Sigmoid colon (tissue), 6 donors: ENCODE measurements at regions not wholly inside any gene's neighbourhood (a gene's known extent, or its start where the extent isn't known, plus 50 kb on each side); places are given as distances from the start of the nearest gene placed in this dataset.
"Not testable (repeated sequence)": the region's sequence is repeated elsewhere in the genome, so short reads cannot be mapped to it uniquely, and the experiment has no call there.

Source experiments
- DNase-seq: peaks from one replicate; pipeline ENCODE4 v3.0.0-alpha.2; 2019
- H3K27ac ChIP-seq, 4 donors: fragments of 200-600 bp; sonication (generic); one replicate each; pipeline ENCODE4 v1.5.1; 2016 to 2019; ENCODE audit warnings: mild to moderate bottlenecking in 1 of 4
- H3K27me3 ChIP-seq, 3 donors: fragments of 200-600 bp; sonication (generic); one replicate each; pipeline ENCODE4 v1.5.1; 2019; ENCODE audit warnings: mild to moderate bottlenecking in 1 of 3
- H3K36me3 ChIP-seq, 4 donors: fragments of 200-600 bp; sonication (generic); one replicate each; pipeline ENCODE4 v1.5.1; 2016 to 2019
- H3K4me1 ChIP-seq, 4 donors: fragments of 200-600 bp; sonication (generic); one replicate each; pipeline ENCODE4 v1.5.1; 2017 to 2019
- H3K4me3 ChIP-seq, 4 donors: fragments of 200-600 bp; sonication (generic); one replicate each; pipeline ENCODE4 v1.5.1; 2017 to 2019; ENCODE audit warnings: mild to moderate bottlenecking in 2 of 4, moderate library complexity in 1 of 4
- H3K9me3 ChIP-seq, 4 donors: fragments of 200-600 bp in 3 of 4; sonication (generic) in 3 of 4; one replicate each; pipeline versions ENCODE4 v1.5.1 to v1.6.1; 2013 to 2019
- EP300 ChIP-seq, 4 donors: sonication (generic); formaldehyde crosslinking; IDR thresholded peaks; one replicate each; pipeline ENCODE4 v1.6.1; 2017; ENCODE audit warnings: antibody characterized with exemption in 4 of 4
- POLR2A ChIP-seq, 2 donors: fragments of 450-650 bp; IDR thresholded peaks; one replicate each; pipeline ENCODE4 v1.6.1; 2016; ENCODE audit warnings: antibody characterized with exemption in 2 of 2, mild to moderate bottlenecking in 2 of 2, moderate library complexity in 2 of 2
- POLR2AphosphoS5 ChIP-seq, 4 donors: sonication (generic); formaldehyde crosslinking; IDR thresholded peaks; one replicate each; pipeline ENCODE4 v1.6.1; 2017; ENCODE audit warnings: antibody characterized with exemption in 4 of 4
- WGBS, 2 donors: extraction: QIAGEN DNeasy Blood & Tissue Kit; methylation state at CpG; one replicate each; pipeline ENCODE4 v1.1.7; 2013; 5-methylcytosine and 5-hydroxymethylcytosine counted together
- intact Hi-C: fragments of 100-400 bp; cut with DNase I; formaldehyde crosslinking; loops from one replicate; pipeline ENCODE4 v1.15.1; 2023
- TF ChIP-seq, protein P1 (sequence below), 4 experiments: fragments of 450-650 bp in 3 of 4; fragments of 200-600 bp in 1 of 4; IDR thresholded peaks; one replicate each; pipeline ENCODE4 v1.5.1; 2016 to 2019; ENCODE audit warnings: antibody characterized with exemption in 4 of 4, mild to moderate bottlenecking in 3 of 4, moderate library complexity in 2 of 4
- donor health status: healthy with polysubstance abuse.
- donor health status: healthy.

- Histone ChIP-seq H3K36me3 (no peaks in the 10 kb centered on the region), H3K4me1 (no peaks in the 10 kb centered on the region), H3K4me3 (no peak overlapping the region), H3K27ac (no peak overlapping the region), H3K9me3 (no peaks in the 10 kb centered on the region), H3K27me3 (no peaks in the 10 kb centered on the region)
- 31 to 43% methylated on average over 1 of the region's 1 CpG for WGBS, 2 donors
- intact Hi-C loops: no loop called here
- DNase-seq: no peak
- TF ChIP-seq EP300 (IDR thresholded peaks at IDR 0.05) (no peak), POLR2A (IDR thresholded peaks at IDR 0.05) (no peak), POLR2AphosphoS5 (IDR thresholded peaks at IDR 0.05) (no peak)
- TF ChIP-seq, protein P1, sequence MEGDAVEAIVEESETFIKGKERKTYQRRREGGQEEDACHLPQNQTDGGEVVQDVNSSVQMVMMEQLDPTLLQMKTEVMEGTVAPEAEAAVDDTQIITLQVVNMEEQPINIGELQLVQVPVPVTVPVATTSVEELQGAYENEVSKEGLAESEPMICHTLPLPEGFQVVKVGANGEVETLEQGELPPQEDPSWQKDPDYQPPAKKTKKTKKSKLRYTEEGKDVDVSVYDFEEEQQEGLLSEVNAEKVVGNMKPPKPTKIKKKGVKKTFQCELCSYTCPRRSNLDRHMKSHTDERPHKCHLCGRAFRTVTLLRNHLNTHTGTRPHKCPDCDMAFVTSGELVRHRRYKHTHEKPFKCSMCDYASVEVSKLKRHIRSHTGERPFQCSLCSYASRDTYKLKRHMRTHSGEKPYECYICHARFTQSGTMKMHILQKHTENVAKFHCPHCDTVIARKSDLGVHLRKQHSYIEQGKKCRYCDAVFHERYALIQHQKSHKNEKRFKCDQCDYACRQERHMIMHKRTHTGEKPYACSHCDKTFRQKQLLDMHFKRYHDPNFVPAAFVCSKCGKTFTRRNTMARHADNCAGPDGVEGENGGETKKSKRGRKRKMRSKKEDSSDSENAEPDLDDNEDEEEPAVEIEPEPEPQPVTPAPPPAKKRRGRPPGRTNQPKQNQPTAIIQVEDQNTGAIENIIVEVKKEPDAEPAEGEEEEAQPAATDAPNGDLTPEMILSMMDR (IDR thresholded peaks at IDR 0.05): no peak
Measured at GRCh38 chr2:84131278-84131830, 327.7 kb downstream of the SUCLG1 start.

- no peaks in the 10 kb centered on the region for H3K27me3 ChIP-seq
- WGBS, 2 donors: 68 to 80% methylated on average over 4 of the region's 4 CpGs
- H3K9me3 ChIP-seq: no peaks in the 10 kb centered on the region
- intact Hi-C loops: no loop called here
- no peak for DNase-seq
- no peak overlapping the region for H3K27ac ChIP-seq
- no peaks in the 10 kb centered on the region for H3K4me1 ChIP-seq
- no peak overlapping the region for H3K4me3 ChIP-seq
- TF ChIP-seq POLR2AphosphoS5 (IDR thresholded peaks at IDR 0.05): no peak
- no peak for TF ChIP-seq POLR2A (IDR thresholded peaks at IDR 0.05)
- TF ChIP-seq EP300 (IDR thresholded peaks at IDR 0.05): no peak
- TF ChIP-seq, protein P1 (IDR thresholded peaks at IDR 0.05): no peak
- no peaks in the 10 kb centered on the region for H3K36me3 ChIP-seq
Measured at GRCh38 chr2:84129018-84129417, 330.1 kb downstream of the SUCLG1 start.

DNA sequence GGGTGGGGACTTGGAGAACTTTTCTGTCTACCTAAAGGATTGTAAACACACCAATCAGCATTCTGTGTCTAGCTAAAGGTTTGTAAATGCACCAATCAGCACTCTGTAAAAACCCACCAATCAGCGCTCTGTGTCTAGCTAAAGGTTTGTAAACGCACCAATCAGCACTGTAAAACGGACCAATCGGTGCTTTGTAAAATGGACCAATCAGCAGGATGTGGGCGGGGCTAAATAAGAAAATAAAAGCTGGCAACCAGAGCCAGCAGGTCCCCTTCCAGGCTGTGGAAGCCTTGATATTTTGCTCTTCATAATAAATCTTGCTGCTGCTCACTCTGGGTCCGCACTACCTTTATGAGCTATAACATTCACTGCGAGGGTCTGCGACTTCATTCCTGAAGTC, 331.3 kb downstream of the SUCLG1 start:
- H3K36me3 ChIP-seq, H3K9me3 ChIP-seq, H3K27me3 ChIP-seq, H3K27ac ChIP-seq, H3K4me1 ChIP-seq, intact Hi-C loops, DNase-seq, H3K4me3 ChIP-seq: not testable (repeated sequence)
- WGBS, 2 donors: 91 to 92% methylated on average over 8 of the region's 8 CpGs

DNA sequence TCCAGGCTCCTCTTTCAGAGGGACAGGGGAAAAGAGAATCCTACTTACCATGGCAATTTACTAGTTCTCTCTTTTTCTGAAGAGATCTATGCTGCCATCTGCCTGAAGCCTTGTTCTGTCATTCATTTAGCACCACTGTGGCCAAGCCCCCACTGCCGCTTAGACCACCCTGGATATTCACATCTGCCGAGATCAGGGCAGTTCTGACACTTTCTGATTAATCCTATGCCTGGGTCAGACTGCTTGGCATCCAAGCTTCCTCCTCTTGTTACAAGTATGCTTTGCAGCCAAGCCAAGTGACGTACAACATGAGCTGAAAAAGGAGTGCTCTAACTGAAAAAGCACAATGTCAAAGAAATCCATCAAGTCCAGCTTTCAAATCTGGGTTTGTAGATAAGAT, 332.6 kb downstream of the SUCLG1 start:
- Histone ChIP-seq H3K36me3 (no peaks in the 10 kb centered on the region), H3K4me1 (no peaks in the 10 kb centered on the region), H3K27me3 (no peaks in the 10 kb centered on the region), H3K27ac (no peak overlapping the region), H3K4me3 (no peak overlapping the region), H3K9me3 (no peaks in the 10 kb centered on the region)
- TF ChIP-seq POLR2AphosphoS5 (IDR thresholded peaks at IDR 0.05) (no peak), EP300 (IDR thresholded peaks at IDR 0.05) (no peak), POLR2A (IDR thresholded peaks at IDR 0.05) (no peak)
- TF ChIP-seq, protein P1 (IDR thresholded peaks at IDR 0.05): no peak
- WGBS, 2 donors: 62 to 68% methylated on average over 3 of the region's 3 CpGs
- intact Hi-C loops: no loop called here
- DNase-seq: no peak

DNA sequence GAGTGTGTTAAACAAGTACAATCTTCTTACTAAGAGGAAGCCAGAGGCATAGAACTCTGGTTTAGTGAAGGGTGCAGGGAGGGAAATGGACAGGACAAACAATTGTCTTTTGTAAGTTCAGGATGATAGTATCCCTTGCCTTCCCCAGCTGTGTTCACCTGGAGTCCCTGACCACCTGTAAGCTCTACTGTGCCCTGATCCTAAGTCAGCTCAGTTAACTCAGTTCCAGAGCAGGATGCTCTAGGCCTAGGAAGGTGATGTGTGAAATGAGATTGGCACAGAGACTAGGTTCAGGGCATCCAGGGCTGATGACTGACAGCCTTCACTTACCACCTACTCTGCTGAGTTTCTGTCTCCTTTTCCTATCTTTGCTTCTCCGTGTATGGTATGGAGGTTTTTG, 333.0 kb downstream of the SUCLG1 start:
- Histone ChIP-seq H3K4me3 (no peak overlapping the region), H3K36me3 (no peaks in the 10 kb centered on the region), H3K27ac (no peak overlapping the region), H3K9me3 (no peaks in the 10 kb centered on the region), H3K4me1 (no peaks in the 10 kb centered on the region), H3K27me3 (no peaks in the 10 kb centered on the region)
- TF ChIP-seq POLR2AphosphoS5 (IDR thresholded peaks at IDR 0.05) (no peak), EP300 (IDR thresholded peaks at IDR 0.05) (no peak), POLR2A (IDR thresholded peaks at IDR 0.05) (no peak)
- TF ChIP-seq, protein P1 (IDR thresholded peaks at IDR 0.05): no peak
- DNase-seq: no peak
- intact Hi-C loops: no loop called here
- WGBS, 2 donors: 86 to 89% methylated on average over 1 of the region's 1 CpG
